ENCODE measurements at regions not wholly inside any gene's neighbourhood (a gene's known extent, or its start where the extent isn't known, plus 50 kb on each side); places are given as distances from the start of the nearest gene placed in this dataset.

GRCh38 chr21:19981938-19982337 is 1016.3 kb upstream of the NCAM2 start:
- TF ChIP-seq PKNOX1 (IDR thresholded peaks at IDR 0.05) = no peak
- no peak for TF ChIP-seq TARDBP (IDR thresholded peaks at IDR 0.05)
- no peak for TF ChIP-seq ARNT (IDR thresholded peaks at IDR 0.05)

Measured in HEK293T (cell line).